B cell (primary cell): ENCODE measurements at regions not wholly inside any gene's neighbourhood (a gene's known extent, or its start where the extent isn't known, plus 50 kb on each side); places are given as distances from the start of the nearest gene placed in this dataset.

Experiments used
- ATAC-seq: fragments of 200-7000 bp; cut with Tn5 transposase; one replicate; pipeline ENCODE4 v1.10.0; 2021; ENCODE audit warnings: low read depth, mild to moderate bottlenecking, moderate number of reproducible peaks, moderate library complexity
- CTCF ChIA-PET: fragments of 350-600 bp; sonication (Branson Sonifier 250); formaldehyde crosslinking; loops from one replicate; lab custom pipeline; 2021; ENCODE audit warnings: antibody characterized with exemption, inconsistent platforms; lab: Charles Lee
- POLR2A ChIA-PET: fragments of 350-600 bp; sonication (Branson Sonifier 250); formaldehyde crosslinking; loops from one replicate; lab custom pipeline; 2021; ENCODE audit warnings: antibody characterized with exemption; lab: Charles Lee
- DNase-seq: peaks from one replicate; pipeline ENCODE4 v3.0.0; 2013
- H2AFZ ChIP-seq: 2 replicates; pipeline ENCODE4 v1.6.1; 2012; ENCODE audit warnings: mild to moderate bottlenecking, low read depth, low read length; ENCODE audit not compliant: insufficient read depth, poor library complexity, severe bottlenecking
- H3K27ac ChIP-seq, 2 donors: 1 replicate in 1 of 2; 2 replicates in 1 of 2; pipeline ENCODE4 v1.5.1; 2012 to 2013; ENCODE audit warnings: low read length in 2 of 2, mild to moderate bottlenecking in 2 of 2, moderate library complexity in 1 of 2
- H3K27me3 ChIP-seq, 4 experiments: fragments of 200-600 bp in 1 of 4; sonication (generic) in 1 of 4; replicated peaks in 1 of 4; 1 replicate in 2 of 4; 2 replicates in 2 of 4; pipeline versions ENCODE4 v1.6.1 to v1.7.0; 2013 to 2016; ENCODE audit warnings: low read length in 3 of 4, mild to moderate bottlenecking in 2 of 4, mixed read lengths in 1 of 4, moderate library complexity in 1 of 4; ENCODE audit not compliant: insufficient read depth in 4 of 4, control insufficient read depth in 3 of 4; ENCODE audit errors: control extremely low read depth in 1 of 4
- H3K36me3 ChIP-seq, 2 experiments: replicated peaks in 1 of 2; 1 replicate in 1 of 2; 2 replicates in 1 of 2; pipeline versions ENCODE4 v1.6.1 to v1.7.1; 2013; ENCODE audit warnings: low read length in 1 of 2; ENCODE audit not compliant: insufficient read depth in 2 of 2, control insufficient read depth in 1 of 2; ENCODE audit errors: control extremely low read depth in 1 of 2, extremely low read depth in 1 of 2
- H3K4me1 ChIP-seq, 2 donors: fragments of 200-600 bp in 1 of 2; sonication (generic) in 1 of 2; 1 replicate in 1 of 2; 2 replicates in 1 of 2; pipeline versions ENCODE4 v1.5.1 to v1.6.1; 2013 to 2017; ENCODE audit warnings: low read length in 2 of 2; ENCODE audit not compliant: control insufficient read depth in 2 of 2, insufficient read depth in 2 of 2
- H3K4me2 ChIP-seq: replicated peaks from 2 replicates; pipeline ENCODE3; 2012; ENCODE audit warnings: mild to moderate bottlenecking, low read depth, low read length; ENCODE audit not compliant: poor library complexity, severe bottlenecking
- H3K4me3 ChIP-seq, 5 experiments: fragments of 200-600 bp in 1 of 5; sonication (generic) in 1 of 5; 1 replicate in 3 of 5; 2 replicates in 2 of 5; pipeline versions ENCODE4 v1.5.1 to v1.7.0; 2011 to 2016; ENCODE audit warnings: low read length in 4 of 5, mild to moderate bottlenecking in 4 of 5, low read depth in 2 of 5, control low read depth in 1 of 5, moderate library complexity in 1 of 5; ENCODE audit not compliant: insufficient read depth in 1 of 5; ENCODE audit errors: control extremely low read depth in 1 of 5, extremely low read depth in 1 of 5
- H3K79me2 ChIP-seq: fragments of 200-600 bp; sonication (generic); one replicate; pipeline ENCODE4 v1.6.0; 2016; ENCODE audit warnings: low read length; ENCODE audit not compliant: control insufficient read depth, insufficient read depth
- H3K9ac ChIP-seq: fragments of 200-600 bp; sonication (generic); 2 replicates; pipeline ENCODE4 v1.6.1; 2017; ENCODE audit warnings: mild to moderate bottlenecking, low read length, moderate library complexity
- H3K9me3 ChIP-seq, 3 donors: one replicate each; pipeline versions ENCODE4 v1.6.1 to v1.7.1; 2013; ENCODE audit warnings: low read length in 2 of 3; ENCODE audit not compliant: control insufficient read depth in 2 of 3, insufficient read depth in 1 of 3; ENCODE audit errors: control extremely low read depth in 1 of 3
- H4K20me1 ChIP-seq: 2 replicates; pipeline ENCODE4 v1.6.0; 2012; ENCODE audit warnings: mild to moderate bottlenecking, low read length; ENCODE audit not compliant: insufficient read depth, control insufficient read depth, poor library complexity, severe bottlenecking
- H3K27ac Mint-ChIP-seq: one replicate; pipeline ENCODE4 v1.8.0; 2021; ENCODE audit warnings: mixed read lengths
- H3K27me3 Mint-ChIP-seq: one replicate; pipeline ENCODE4 v1.8.0; 2021; ENCODE audit warnings: mixed read lengths
- H3K4me1 Mint-ChIP-seq: one replicate; pipeline ENCODE4 v1.8.0; 2021; ENCODE audit warnings: mixed read lengths
- H3K4me3 Mint-ChIP-seq: one replicate; pipeline ENCODE4 v1.8.0; 2021; ENCODE audit warnings: mixed read lengths
- H3K9me3 Mint-ChIP-seq: one replicate; pipeline ENCODE4 v1.8.0; 2022; ENCODE audit warnings: mixed read lengths; ENCODE audit not compliant: insufficient read depth
- EZH2 ChIP-seq: IDR thresholded peaks from 2 replicates; pipeline ENCODE4 v1.6.1; 2012; ENCODE audit warnings: borderline replicate concordance, low read depth, mild to moderate bottlenecking, moderate library complexity, low read length; ENCODE audit not compliant: insufficient read depth, poor library complexity, severe bottlenecking
- WGBS: methylation state at CpG from one replicate; pipeline ENCODE4 v1.1.5; 2013; ENCODE audit warnings: missing lambda C conversion rate; ENCODE audit not compliant: insufficient coverage; 5-methylcytosine and 5-hydroxymethylcytosine counted together
- intact Hi-C: fragments of 100-400 bp; cut with micrococcal nuclease; formaldehyde crosslinking; loops from one replicate; pipeline ENCODE4 v1.10.0; 2022
- TF ChIP-seq, protein P1 (sequence below): fragments of 200-600 bp; IDR thresholded peaks from one replicate; pipeline ENCODE4 v1.8.0; 2022; ENCODE audit warnings: antibody characterized with exemption, mild to moderate bottlenecking

DNA sequence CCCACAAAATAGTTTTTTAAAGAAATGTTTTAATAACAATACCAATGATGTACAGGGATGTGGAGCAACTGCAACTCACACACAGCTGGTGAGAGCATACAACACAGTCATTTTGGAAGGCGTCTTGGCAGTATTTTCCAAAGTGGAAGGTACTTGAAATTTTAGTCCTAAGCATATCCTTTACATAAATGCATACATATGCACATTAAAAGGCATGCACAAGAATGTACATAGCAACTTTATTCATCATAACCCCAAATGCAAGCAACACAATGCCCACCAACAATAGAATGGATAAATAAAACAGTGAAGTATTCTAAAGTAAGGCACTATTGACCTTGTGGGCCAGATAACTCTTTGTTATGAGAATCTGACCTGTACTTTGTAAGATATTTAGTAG, 310.1 kb upstream of the ADGRL2 start:
- Histone ChIP-seq H3K4me1 (no peaks in the 10 kb centered on the region), H3K4me3 (no peak overlapping the region), H3K4me2 (no peak overlapping the region), H4K20me1 (no peaks in the 10 kb centered on the region), H3K27ac (no peak overlapping the region), H3K79me2 (no peaks in the 10 kb centered on the region), H3K36me3 (no peaks in the 10 kb centered on the region), H3K27me3 (no peaks in the 10 kb centered on the region), H3K9ac (no peak overlapping the region), H2AFZ (no peak overlapping the region), H3K9me3 (peaks cover 0 to 9% (median 5%) of the 10 kb centered on the region in 3 donors)
- POLR2A ChIA-PET = no interaction called here
- no peak overlapping the region for H3K4me3 Mint-ChIP-seq
- no peak overlapping the region for H3K27ac Mint-ChIP-seq
- TF ChIP-seq, protein P1, sequence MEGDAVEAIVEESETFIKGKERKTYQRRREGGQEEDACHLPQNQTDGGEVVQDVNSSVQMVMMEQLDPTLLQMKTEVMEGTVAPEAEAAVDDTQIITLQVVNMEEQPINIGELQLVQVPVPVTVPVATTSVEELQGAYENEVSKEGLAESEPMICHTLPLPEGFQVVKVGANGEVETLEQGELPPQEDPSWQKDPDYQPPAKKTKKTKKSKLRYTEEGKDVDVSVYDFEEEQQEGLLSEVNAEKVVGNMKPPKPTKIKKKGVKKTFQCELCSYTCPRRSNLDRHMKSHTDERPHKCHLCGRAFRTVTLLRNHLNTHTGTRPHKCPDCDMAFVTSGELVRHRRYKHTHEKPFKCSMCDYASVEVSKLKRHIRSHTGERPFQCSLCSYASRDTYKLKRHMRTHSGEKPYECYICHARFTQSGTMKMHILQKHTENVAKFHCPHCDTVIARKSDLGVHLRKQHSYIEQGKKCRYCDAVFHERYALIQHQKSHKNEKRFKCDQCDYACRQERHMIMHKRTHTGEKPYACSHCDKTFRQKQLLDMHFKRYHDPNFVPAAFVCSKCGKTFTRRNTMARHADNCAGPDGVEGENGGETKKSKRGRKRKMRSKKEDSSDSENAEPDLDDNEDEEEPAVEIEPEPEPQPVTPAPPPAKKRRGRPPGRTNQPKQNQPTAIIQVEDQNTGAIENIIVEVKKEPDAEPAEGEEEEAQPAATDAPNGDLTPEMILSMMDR = no peak
- TF ChIP-seq EZH2 = no peak
- intact Hi-C loops = no loop called here
- H3K4me1 Mint-ChIP-seq = no peaks in the 10 kb centered on the region
- DNase-seq (no peak), ATAC-seq (no peak)
- CTCF ChIA-PET = no interaction called here
- H3K9me3 Mint-ChIP-seq = peaks cover 4% of the 10 kb centered on the region
- no CpG with 5 or more reads among the region's 1 CpG for WGBS
- no peaks in the 10 kb centered on the region for H3K27me3 Mint-ChIP-seq

- no peaks in the 10 kb centered on the region for H3K4me1 ChIP-seq
- no peak for ATAC-seq
- H3K36me3 ChIP-seq = no peaks in the 10 kb centered on the region
- no peak overlapping the region for H3K4me2 ChIP-seq
- no peaks in the 10 kb centered on the region for H3K4me1 Mint-ChIP-seq
- H3K27ac ChIP-seq = no peak overlapping the region
- DNase-seq = no peak
- H2AFZ ChIP-seq = no peak overlapping the region
- no peaks in the 10 kb centered on the region for H3K27me3 Mint-ChIP-seq
- no peak overlapping the region for H3K4me3 ChIP-seq
- no peaks in the 10 kb centered on the region for H3K79me2 ChIP-seq
- H3K9me3 Mint-ChIP-seq = peaks cover 4% of the 10 kb centered on the region
- H3K27ac Mint-ChIP-seq = no peak overlapping the region
- H3K9ac ChIP-seq = no peak overlapping the region
- H4K20me1 ChIP-seq = no peaks in the 10 kb centered on the region
- H3K4me3 Mint-ChIP-seq = no peak overlapping the region
- intact Hi-C loops = no loop called here
- peaks cover 0 to 3% (median 0%) of the 10 kb centered on the region in 4 experiments for H3K27me3 ChIP-seq
- WGBS = no CpG with 5 or more reads among the region's 1 CpG
- POLR2A ChIA-PET = no interaction called here
- TF ChIP-seq, protein P1 = no peak
- no peak for TF ChIP-seq EZH2
- CTCF ChIA-PET = no interaction called here
- peaks cover 0 to 9% (median 5%) of the 10 kb centered on the region in 3 donors for H3K9me3 ChIP-seq
These were observed 311.3 kb upstream of the ADGRL2 start for GRCh38 chr1:81489372-81489934.
